Astrocyte of the spinal cord (primary cell): ENCODE measurements at regions not wholly inside any gene's neighbourhood (a gene's known extent, or its start where the extent isn't known, plus 50 kb on each side); places are given as distances from the start of the nearest gene placed in this dataset.

Experiments used
- DNase-seq: peaks from one replicate; pipeline ENCODE4 v3.0.0; 2011; ENCODE audit warnings: low read depth, low spot score
- H3K4me3 ChIP-seq: 2 replicates; pipeline ENCODE4 v1.5.1; 2011; ENCODE audit warnings: low read depth, mild to moderate bottlenecking, low read length, moderate library complexity
- CTCF ChIP-seq: IDR thresholded peaks from 2 replicates; pipeline ENCODE4 v1.5.1; 2012; ENCODE audit warnings: low read depth, mild to moderate bottlenecking, low read length, inconsistent platforms
- in situ Hi-C: cut with HindIII; loops from 2 replicates; pipeline ENCODE4 v1.10.0; 2017; ENCODE audit warnings: low sequenced_read_pairs

- DNase-seq = no peak
- in situ Hi-C loops = no loop called here
- no peak overlapping the region for H3K4me3 ChIP-seq
- TF ChIP-seq CTCF = no peak
Observed at GRCh38 chr18:61951396-61951795, 58.6 kb upstream of the RNF152 start.

- TF ChIP-seq CTCF = no peak
- DNase-seq = no peak
- in situ Hi-C loops = no loop called here
- no peak overlapping the region for H3K4me3 ChIP-seq
Observed at GRCh38 chr18:61950371-61950770, 57.6 kb upstream of the RNF152 start.

GRCh38 chr18:61949946-61950345 is 57.1 kb upstream of the RNF152 start:
- DNase-seq = peak; percentile 66
- TF ChIP-seq CTCF = no peak
- in situ Hi-C loops = no loop called here
- H3K4me3 ChIP-seq = no peak overlapping the region

- in situ Hi-C loops = no loop called here
- no peak for TF ChIP-seq CTCF
- peak; percentile 10 for DNase-seq
- no peak overlapping the region for H3K4me3 ChIP-seq
Observed at GRCh38 chr18:61948846-61949438, 56.1 kb upstream of the RNF152 start.

GRCh38 chr18:61948281-61948741 is 55.5 kb upstream of the RNF152 start:
- no peak overlapping the region for H3K4me3 ChIP-seq
- TF ChIP-seq CTCF = no peak
- DNase-seq = peak; percentile 54
- in situ Hi-C loops = no loop called here

- in situ Hi-C loops = no loop called here
- H3K4me3 ChIP-seq = no peak overlapping the region
- peak; percentile 74 for DNase-seq
- no peak for TF ChIP-seq CTCF
Observed at GRCh38 chr18:61946449-61946848, 53.6 kb upstream of the RNF152 start.
